Peyer's patch (tissue), 4 donors: ENCODE measurements at regions not wholly inside any gene's neighbourhood (a gene's known extent, or its start where the extent isn't known, plus 50 kb on each side); places are given as distances from the start of the nearest gene placed in this dataset.
"Not testable (repeated sequence)": the region's sequence is repeated elsewhere in the genome, so short reads cannot be mapped to it uniquely, and the experiment has no call there.

ENCODE experiments used
- DNase-seq, 3 donors: peaks; one replicate each; pipeline ENCODE4 v3.0.0-alpha.2; 2017 to 2019
- H3K27ac ChIP-seq, 4 donors: fragments of 200-600 bp; sonication (generic); one replicate each; pipeline ENCODE4 v1.5.1; 2016 to 2019
- H3K27me3 ChIP-seq, 2 donors: fragments of 200-600 bp; sonication (generic); one replicate each; pipeline ENCODE4 v1.5.1; 2019
- H3K36me3 ChIP-seq, 3 donors: fragments of 200-600 bp; sonication (generic); one replicate each; pipeline ENCODE4 v1.5.1; 2016 to 2019
- H3K4me1 ChIP-seq, 4 donors: fragments of 200-600 bp; sonication (generic); one replicate each; pipeline ENCODE4 v1.5.1; 2016 to 2019
- H3K4me3 ChIP-seq, 4 donors: fragments of 200-600 bp; sonication (generic); 1 replicate in 3 of 4; 2 replicates in 1 of 4; pipeline ENCODE4 v1.5.1; 2016 to 2019; ENCODE audit warnings: mild to moderate bottlenecking in 1 of 4
- H3K9me3 ChIP-seq, 4 donors: fragments of 200-600 bp; sonication (generic); one replicate each; pipeline ENCODE4 v1.5.1; 2016 to 2019; ENCODE audit warnings: mild to moderate bottlenecking in 1 of 4
- CTCF ChIP-seq, 6 experiments: fragments of 450-650 bp in 4 of 6; fragments of 200-600 bp in 2 of 6; sonication (generic) in 1 of 6; IDR thresholded peaks; one replicate each; pipeline ENCODE4 v1.5.1; 2017 to 2019; ENCODE audit warnings: antibody characterized with exemption in 6 of 6, mild to moderate bottlenecking in 3 of 6, moderate library complexity in 1 of 6
- POLR2A ChIP-seq, 2 donors: fragments of 450-650 bp; IDR thresholded peaks; one replicate each; pipeline ENCODE4 v1.5.1; 2017; ENCODE audit warnings: antibody characterized with exemption in 2 of 2, mild to moderate bottlenecking in 2 of 2, moderate library complexity in 2 of 2

- H3K27me3 ChIP-seq: no peaks in the 10 kb centered on the region
- DNase-seq: no peak
- H3K9me3 ChIP-seq: no peaks in the 10 kb centered on the region
- no peak overlapping the region for H3K27ac ChIP-seq
- H3K4me3 ChIP-seq: no peak overlapping the region
- no peaks in the 10 kb centered on the region for H3K36me3 ChIP-seq
- no peaks in the 10 kb centered on the region for H3K4me1 ChIP-seq
- TF ChIP-seq CTCF (IDR thresholded peaks at IDR 0.05): no peak
- TF ChIP-seq POLR2A (IDR thresholded peaks at IDR 0.05): no peak
These were observed 289.1 kb downstream of the GJA1 start for GRCh38 chr6:121724576-121724975.

GRCh38 chr6:121726596-121726995, 291.1 kb downstream of the GJA1 start:
- Histone ChIP-seq H3K4me1 (no peaks in the 10 kb centered on the region), H3K4me3 (no peak overlapping the region), H3K9me3 (no peaks in the 10 kb centered on the region), H3K36me3 (no peaks in the 10 kb centered on the region), H3K27me3 (no peaks in the 10 kb centered on the region), H3K27ac (no peak overlapping the region)
- TF ChIP-seq POLR2A (IDR thresholded peaks at IDR 0.05): no peak
- TF ChIP-seq CTCF (IDR thresholded peaks at IDR 0.05): no peak
- no peak for DNase-seq

- no peaks in the 10 kb centered on the region for H3K9me3 ChIP-seq
- no peak for DNase-seq
- no peak overlapping the region for H3K4me3 ChIP-seq
- H3K36me3 ChIP-seq: no peaks in the 10 kb centered on the region
- no peaks in the 10 kb centered on the region for H3K27me3 ChIP-seq
- no peak overlapping the region for H3K27ac ChIP-seq
- H3K4me1 ChIP-seq: no peaks in the 10 kb centered on the region
- TF ChIP-seq CTCF (IDR thresholded peaks at IDR 0.05): no peak
- TF ChIP-seq POLR2A (IDR thresholded peaks at IDR 0.05): no peak
These were observed 295.2 kb downstream of the GJA1 start for GRCh38 chr6:121730616-121731015.

DNA sequence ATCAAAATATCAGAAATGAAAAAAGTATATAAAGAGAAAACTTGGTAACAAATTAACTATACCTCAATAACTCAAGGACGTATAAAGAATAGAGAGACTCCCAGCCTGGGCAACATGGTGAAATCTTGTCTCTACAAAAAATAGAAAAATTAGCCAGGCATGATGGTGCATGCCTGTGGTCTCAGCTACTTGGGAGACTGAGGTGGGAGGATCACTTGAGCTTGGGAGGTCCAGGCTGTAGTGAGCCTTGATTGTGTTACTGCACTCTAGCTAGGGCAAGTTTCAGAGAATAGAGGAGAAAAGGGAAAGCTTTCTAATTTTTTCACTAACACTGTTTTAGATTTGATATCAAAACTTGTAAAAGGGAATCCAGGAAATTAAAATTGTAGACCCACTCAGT, 295.9 kb downstream of the GJA1 start:
- Histone ChIP-seq H3K4me1 (no peaks in the 10 kb centered on the region), H3K4me3 (no peak overlapping the region), H3K27me3 (no peaks in the 10 kb centered on the region), H3K27ac (no peak overlapping the region), H3K36me3 (no peaks in the 10 kb centered on the region), H3K9me3 (no peaks in the 10 kb centered on the region)
- DNase-seq: no peak
- TF ChIP-seq CTCF (IDR thresholded peaks at IDR 0.05) (no peak), POLR2A (IDR thresholded peaks at IDR 0.05) (no peak)

DNA sequence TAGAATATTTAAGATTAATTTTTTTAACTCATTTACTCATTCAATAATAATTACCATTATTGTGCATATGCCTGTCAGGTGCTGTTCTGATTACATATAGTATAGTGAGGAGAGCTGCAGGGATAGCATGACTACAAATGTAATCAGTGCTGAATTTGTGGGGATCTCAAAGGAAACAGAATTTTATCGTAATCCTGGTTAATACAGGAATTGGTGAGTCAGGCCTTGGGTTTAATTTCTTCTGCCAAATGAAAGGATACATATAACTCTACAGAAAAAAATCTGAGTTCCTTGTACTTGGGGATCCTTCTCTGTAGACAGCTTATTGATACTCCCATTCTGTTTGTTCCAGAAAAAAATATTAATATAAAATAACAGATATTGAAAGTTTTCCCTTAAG, 297.2 kb downstream of the GJA1 start:
- no peak for DNase-seq
- no peak overlapping the region for H3K4me3 ChIP-seq
- no peaks in the 10 kb centered on the region for H3K36me3 ChIP-seq
- H3K27me3 ChIP-seq: no peaks in the 10 kb centered on the region
- no peak for TF ChIP-seq CTCF (IDR thresholded peaks at IDR 0.05)
- TF ChIP-seq POLR2A (IDR thresholded peaks at IDR 0.05): no peak
- H3K9me3 ChIP-seq: no peaks in the 10 kb centered on the region
- H3K4me1 ChIP-seq: no peaks in the 10 kb centered on the region
- H3K27ac ChIP-seq: no peak overlapping the region

DNA sequence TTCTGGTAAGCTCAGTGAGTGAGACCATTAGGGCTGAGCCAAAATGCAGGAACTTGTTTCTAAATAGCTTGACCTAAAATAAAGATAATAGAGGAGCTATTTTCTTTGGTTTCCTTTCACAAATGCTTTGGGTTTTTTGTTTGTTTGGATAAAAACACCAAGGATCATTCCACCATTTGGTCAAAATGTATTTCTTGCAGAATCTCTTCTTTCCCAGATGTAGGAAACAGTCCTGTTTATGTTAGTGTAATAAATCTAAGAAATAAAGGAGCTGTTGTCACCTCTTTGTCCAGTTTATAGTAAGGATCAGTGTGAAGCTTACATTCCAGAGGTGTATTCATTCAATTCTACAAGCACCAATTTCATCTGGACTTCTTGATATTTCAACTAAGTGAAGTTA, 297.8 kb downstream of the GJA1 start:
- DNase-seq: no peak
- no peaks in the 10 kb centered on the region for H3K4me1 ChIP-seq
- H3K4me3 ChIP-seq: no peak overlapping the region
- no peaks in the 10 kb centered on the region for H3K36me3 ChIP-seq
- TF ChIP-seq POLR2A (IDR thresholded peaks at IDR 0.05): no peak
- no peak for TF ChIP-seq CTCF (IDR thresholded peaks at IDR 0.05)
- H3K27me3 ChIP-seq: no peaks in the 10 kb centered on the region
- H3K9me3 ChIP-seq: no peaks in the 10 kb centered on the region
- no peak overlapping the region for H3K27ac ChIP-seq

DNA sequence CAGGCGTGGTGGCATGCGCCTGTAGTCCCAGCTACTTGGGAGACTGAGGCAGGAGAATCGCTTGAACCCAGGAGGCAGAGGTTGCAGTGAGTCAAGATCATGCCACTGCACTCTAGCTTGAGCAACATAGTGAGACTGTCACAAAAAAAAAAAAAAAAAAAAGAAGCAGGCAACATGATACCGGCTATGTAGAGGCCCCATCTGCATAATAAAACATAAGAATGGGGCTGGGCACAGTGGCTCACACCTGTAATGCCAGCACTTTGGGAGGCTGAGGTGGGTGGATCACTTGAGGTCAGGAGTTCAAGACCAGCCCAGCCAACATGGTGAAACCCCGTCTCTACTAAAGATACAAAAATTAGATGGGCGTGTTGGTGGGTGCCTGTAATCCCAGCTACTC, 304.7 kb downstream of the GJA1 start:
- H3K4me1 ChIP-seq, H3K4me3 ChIP-seq, H3K27ac ChIP-seq, DNase-seq, H3K27me3 ChIP-seq, H3K9me3 ChIP-seq, H3K36me3 ChIP-seq: not testable (repeated sequence)
